Esophagus squamous epithelium (tissue), 4 donors: ENCODE measurements at regions not wholly inside any gene's neighbourhood (a gene's known extent, or its start where the extent isn't known, plus 50 kb on each side); places are given as distances from the start of the nearest gene placed in this dataset.

Experiments
- CTCF ChIP-seq, 6 experiments: fragments of 450-650 bp in 4 of 6; fragments of 200-600 bp in 2 of 6; sonication (generic) in 2 of 6; IDR thresholded peaks; one replicate each; pipeline ENCODE4 v1.5.1; 2016 to 2019; ENCODE audit warnings: antibody characterized with exemption in 6 of 6, mild to moderate bottlenecking in 4 of 6, moderate library complexity in 4 of 6
- POLR2A ChIP-seq, 4 donors: fragments of 450-650 bp; IDR thresholded peaks; one replicate each; pipeline ENCODE4 v1.6.1; 2017; ENCODE audit warnings: antibody characterized with exemption in 4 of 4, mild to moderate bottlenecking in 4 of 4, moderate library complexity in 3 of 4

GRCh38 chr12:98360401-98360800 lies 155.0 kb upstream of the TMPO start:
- TF ChIP-seq POLR2A (IDR thresholded peaks at IDR 0.05) (no peak), CTCF (IDR thresholded peaks at IDR 0.05) (no peak)
